Vagina (tissue), 2 donors: ENCODE measurements at regions not wholly inside any gene's neighbourhood (a gene's known extent, or its start where the extent isn't known, plus 50 kb on each side); places are given as distances from the start of the nearest gene placed in this dataset.

Source experiments
- CTCF ChIP-seq, 3 experiments: fragments of 450-650 bp in 2 of 3; fragments of 200-600 bp in 1 of 3; sonication (generic) in 1 of 3; IDR thresholded peaks; one replicate each; pipeline ENCODE4 v1.5.1; 2017 to 2019; ENCODE audit warnings: antibody characterized with exemption in 3 of 3, mild to moderate bottlenecking in 2 of 3, moderate library complexity in 2 of 3
- POLR2A ChIP-seq, 2 donors: fragments of 450-650 bp; IDR thresholded peaks; one replicate each; pipeline ENCODE4 v1.6.1; 2017; ENCODE audit warnings: antibody characterized with exemption in 2 of 2, mild to moderate bottlenecking in 2 of 2, moderate library complexity in 2 of 2

GRCh38 chr10:130412317-130412716 lies 276.1 kb downstream of the GLRX3 start:
- TF ChIP-seq CTCF (IDR thresholded peaks at IDR 0.05), result no peak
- TF ChIP-seq POLR2A (IDR thresholded peaks at IDR 0.05), result no peak
